ENCODE measurements at regions not wholly inside any gene's neighbourhood (a gene's known extent, or its start where the extent isn't known, plus 50 kb on each side); places are given as distances from the start of the nearest gene placed in this dataset.

GRCh38 chr5:172573120-172573882 lies 67.8 kb upstream of the NEURL1B start:
- no peak for TF ChIP-seq BRF2 (IDR thresholded peaks at IDR 0.05; ENCODE audit: borderline replicate concordance, insufficient read depth, insufficient read length)
- TF ChIP-seq ZNF347 (CRISPR knock-in tag; IDR thresholded peaks at IDR 0.05; ENCODE audit: low read depth), result no peak
- no peak for TF ChIP-seq RFX5 (IDR thresholded peaks at IDR 0.05; ENCODE audit: low read depth, low read length)
- no peak for TF ChIP-seq POLR2AphosphoS5 (IDR thresholded peaks at IDR 0.05; ENCODE audit: control insufficient read depth, insufficient read depth, low read depth, low read length)
- TF ChIP-seq TSC22D4 (tag; IDR thresholded peaks at IDR 0.05), result no peak
- TF ChIP-seq TRIM25 (IDR thresholded peaks at IDR 0.05; ENCODE audit: borderline replicate concordance), result no peak
- TF ChIP-seq ZBTB1 (CRISPR knock-in tag; IDR thresholded peaks at IDR 0.05; ENCODE audit: borderline replicate concordance, low read depth), result no peak
